OCI-LY7 (cell line): ENCODE measurements at regions not wholly inside any gene's neighbourhood (a gene's known extent, or its start where the extent isn't known, plus 50 kb on each side); places are given as distances from the start of the nearest gene placed in this dataset.

ENCODE experiments used
- BruUV-seq: library from RNA; stranded (reverse); fragments of 400-500 nt; replicated peaks from 2 replicates; lab custom pipeline; 2021; lab: Mats Ljungman, UMichigan
- CTCF ChIA-PET: fragments of 300-600 bp; sonication (Branson Sonifier 250); formaldehyde crosslinking; loops from one replicate; lab custom pipeline; 2022; ENCODE audit warnings: antibody characterized with exemption; ENCODE audit not compliant: unreplicated experiment; lab: Charles Lee
- POLR2A ChIA-PET: fragments of 300-600 bp; sonication (Branson Sonifier 250); formaldehyde crosslinking; loops from one replicate; lab custom pipeline; 2022; ENCODE audit warnings: antibody characterized with exemption; lab: Charles Lee
- DNase-seq: peaks from one replicate; pipeline ENCODE4 v3.0.0-alpha.2; 2015; ENCODE audit warnings: low spot score
- H2AFZ ChIP-seq: fragments of 200-600 bp; sonication (generic), shearing (Covaris generic); 2 replicates; pipeline ENCODE4 v1.6.1; 2014; ENCODE audit warnings: mild to moderate bottlenecking, antibody characterized with exemption, low read length, moderate library complexity
- H3K27ac ChIP-seq: fragments of 200-600 bp; sonication (generic); 2 replicates; pipeline ENCODE4 v1.5.1; 2014; ENCODE audit warnings: mixed run types, low read depth, mild to moderate bottlenecking, moderate library complexity, low read length, inconsistent platforms; ENCODE audit not compliant: poor library complexity, severe bottlenecking
- H3K36me3 ChIP-seq: fragments of 200-600 bp; sonication (generic); 2 replicates; pipeline ENCODE4 v1.6.1; 2014; ENCODE audit warnings: mild to moderate bottlenecking, antibody characterized with exemption, low read length, moderate library complexity, mixed read lengths; ENCODE audit not compliant: insufficient read depth
- H3K4me1 ChIP-seq: fragments of 200-600 bp; sonication (generic); 2 replicates; pipeline ENCODE4 v1.5.1; 2014; ENCODE audit warnings: mild to moderate bottlenecking, low read length; ENCODE audit not compliant: insufficient read depth, poor library complexity, severe bottlenecking
- H3K4me2 ChIP-seq: fragments of 200-600 bp; sonication (generic); 2 replicates; pipeline ENCODE4 v1.6.1; 2014; ENCODE audit warnings: mild to moderate bottlenecking, low read length
- H3K4me3 ChIP-seq: fragments of 200-600 bp; sonication (generic); 2 replicates; pipeline ENCODE4 v1.5.1; 2014; ENCODE audit warnings: mild to moderate bottlenecking, low read depth, low read length; ENCODE audit not compliant: poor library complexity, severe bottlenecking
- H3K79me2 ChIP-seq: fragments of 200-600 bp; sonication (generic); 2 replicates; pipeline ENCODE4 v1.6.1; 2016; ENCODE audit warnings: low read depth, mild to moderate bottlenecking, low read length, moderate library complexity, mixed read lengths; ENCODE audit not compliant: insufficient read depth
- H3K9me2 ChIP-seq: fragments of 200-600 bp; sonication (generic); 2 replicates; pipeline ENCODE4 v1.6.1; 2016; ENCODE audit warnings: mild to moderate bottlenecking, low read length, mixed read lengths; ENCODE audit not compliant: insufficient read depth
- H3K9me3 ChIP-seq: fragments of 200-600 bp; sonication (generic); 2 replicates; pipeline ENCODE4 v1.6.1; 2014; ENCODE audit warnings: mild to moderate bottlenecking, mixed run types, low read length, mixed read lengths
- H4K20me1 ChIP-seq: fragments of 200-600 bp; sonication (generic); 2 replicates; pipeline ENCODE4 v1.6.1; 2014; ENCODE audit warnings: mild to moderate bottlenecking, antibody characterized with exemption, low read length, moderate library complexity, mixed read lengths; ENCODE audit not compliant: insufficient read depth
- EZH2phosphoT487 ChIP-seq: fragments of 200-600 bp; sonication (generic); IDR thresholded peaks from 2 replicates; pipeline ENCODE4 v1.6.1; 2018; ENCODE audit warnings: low read depth, borderline replicate concordance, mild to moderate bottlenecking, mixed run types, antibody characterized with exemption, low read length, moderate library complexity, mixed read lengths
- intact Hi-C: fragments of 100-400 bp; cut with micrococcal nuclease; formaldehyde crosslinking; loops from one replicate; pipeline ENCODE4 v1.10.0; 2022; ENCODE audit not compliant: unreplicated experiment
- TF ChIP-seq, protein P1 (sequence below): fragments of 200-600 bp; sonication (generic); conservative IDR thresholded peaks from 2 replicates; pipeline ENCODE4 v1.5.1; 2014; ENCODE audit warnings: mild to moderate bottlenecking, antibody characterized with exemption, low read length, moderate library complexity, mixed read lengths

DNA sequence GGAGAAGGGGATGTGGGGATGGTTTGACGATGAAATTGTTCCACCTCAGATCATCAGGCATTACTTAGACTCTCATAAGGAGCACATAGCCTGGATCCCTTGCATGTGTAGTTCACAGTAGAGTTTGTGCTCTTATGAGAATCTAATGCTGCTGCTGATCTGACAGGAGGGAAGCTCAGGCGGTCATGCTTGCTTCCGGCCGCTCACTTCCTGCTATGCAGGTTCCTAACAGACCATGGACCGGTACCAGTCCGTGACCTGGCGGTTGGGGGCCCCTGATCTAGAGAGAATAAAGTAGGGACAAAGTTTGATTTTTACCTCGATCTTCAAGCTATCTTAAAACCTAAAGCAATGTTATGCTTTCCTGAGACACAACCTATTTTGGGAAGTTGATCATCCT is 373.8 kb upstream of the ARGLU1 start:
- POLR2A ChIA-PET = interaction anchor here (1.3 kb wide), 1 partner anchor 8 kb away, joined by 4 read pairs; no protein-coding TSS in a partner anchor
- Histone ChIP-seq H3K36me3 (no peaks in the 10 kb centered on the region), H4K20me1 (no peaks in the 10 kb centered on the region), H3K9me2 (no peaks in the 10 kb centered on the region), H3K9me3 (no peaks in the 10 kb centered on the region), H3K79me2 (no peaks in the 10 kb centered on the region), H3K4me2 (no peak overlapping the region), H3K4me3 (no peak overlapping the region), H2AFZ (0 out of 2 replicates have a peak overlapping the region, but pooled peaks have one; percentile 17), H3K4me1 (no peaks in the 10 kb centered on the region), H3K27ac (no peak overlapping the region)
- CTCF ChIA-PET = no interaction called here
- no peak for TF ChIP-seq EZH2phosphoT487
- TF ChIP-seq, protein P1, sequence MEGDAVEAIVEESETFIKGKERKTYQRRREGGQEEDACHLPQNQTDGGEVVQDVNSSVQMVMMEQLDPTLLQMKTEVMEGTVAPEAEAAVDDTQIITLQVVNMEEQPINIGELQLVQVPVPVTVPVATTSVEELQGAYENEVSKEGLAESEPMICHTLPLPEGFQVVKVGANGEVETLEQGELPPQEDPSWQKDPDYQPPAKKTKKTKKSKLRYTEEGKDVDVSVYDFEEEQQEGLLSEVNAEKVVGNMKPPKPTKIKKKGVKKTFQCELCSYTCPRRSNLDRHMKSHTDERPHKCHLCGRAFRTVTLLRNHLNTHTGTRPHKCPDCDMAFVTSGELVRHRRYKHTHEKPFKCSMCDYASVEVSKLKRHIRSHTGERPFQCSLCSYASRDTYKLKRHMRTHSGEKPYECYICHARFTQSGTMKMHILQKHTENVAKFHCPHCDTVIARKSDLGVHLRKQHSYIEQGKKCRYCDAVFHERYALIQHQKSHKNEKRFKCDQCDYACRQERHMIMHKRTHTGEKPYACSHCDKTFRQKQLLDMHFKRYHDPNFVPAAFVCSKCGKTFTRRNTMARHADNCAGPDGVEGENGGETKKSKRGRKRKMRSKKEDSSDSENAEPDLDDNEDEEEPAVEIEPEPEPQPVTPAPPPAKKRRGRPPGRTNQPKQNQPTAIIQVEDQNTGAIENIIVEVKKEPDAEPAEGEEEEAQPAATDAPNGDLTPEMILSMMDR = no peak
- intact Hi-C loops = no loop called here
- no peak for DNase-seq
- BruUV-seq = no TSS peak

DNA sequence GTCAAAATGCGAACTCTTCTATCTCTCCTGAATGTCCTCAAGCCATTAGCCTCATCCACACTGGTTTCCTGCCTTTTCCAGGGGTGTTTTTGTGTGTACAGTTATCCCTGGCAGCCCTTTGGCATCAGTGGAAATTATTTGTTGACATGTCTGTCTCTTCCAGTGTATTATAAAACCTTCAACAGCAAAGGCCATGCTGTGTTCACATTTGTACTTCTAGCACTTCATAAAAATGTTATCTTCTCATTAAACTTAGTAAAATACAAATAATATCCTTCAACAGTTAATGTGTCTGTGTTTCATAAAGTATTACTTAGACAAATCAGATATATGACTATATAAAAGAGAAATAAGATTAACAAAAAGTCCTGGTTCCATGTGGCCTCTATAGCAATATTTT is 359.5 kb upstream of the ARGLU1 start:
- Histone ChIP-seq H3K27ac (no peak overlapping the region), H3K9me3 (no peaks in the 10 kb centered on the region), H4K20me1 (no peaks in the 10 kb centered on the region), H3K4me3 (no peak overlapping the region), H2AFZ (no peak overlapping the region), H3K36me3 (no peaks in the 10 kb centered on the region; the same call in 1 of the 2 replicates), H3K79me2 (no peaks in the 10 kb centered on the region), H3K9me2 (no peaks in the 10 kb centered on the region), H3K4me2 (no peak overlapping the region), H3K4me1 (peaks cover 3% of the 10 kb centered on the region)
- TF ChIP-seq, protein P1 = no peak
- no peak for TF ChIP-seq EZH2phosphoT487
- CTCF ChIA-PET = no interaction called here
- intact Hi-C loops = no loop called here
- BruUV-seq = no TSS peak
- POLR2A ChIA-PET = interaction anchor here (0.8 to 1.3 kb wide), 2 partner anchors 17 to 68 kb away, joined by 3 read pairs; no protein-coding TSS in a partner anchor
- DNase-seq = no peak

DNA sequence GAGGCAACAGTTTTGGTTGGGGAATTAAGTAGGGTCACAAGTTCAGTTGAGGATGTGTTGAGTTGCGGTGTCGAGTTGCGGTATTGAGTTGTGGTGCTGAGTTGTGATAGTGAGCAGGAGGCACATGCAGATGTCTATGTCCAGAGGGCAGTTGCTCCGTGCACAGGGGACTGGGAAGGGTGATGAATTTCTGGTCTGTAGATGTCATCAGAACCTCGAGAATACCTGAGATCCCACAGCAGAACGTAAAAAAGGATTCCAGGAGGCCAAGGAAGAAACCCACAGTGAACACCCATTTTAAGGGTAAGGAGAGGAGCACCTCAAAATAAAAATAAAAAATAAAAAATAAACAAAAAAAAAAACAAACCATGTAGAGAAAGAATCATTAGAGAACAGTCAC is 354.4 kb upstream of the ARGLU1 start:
- Histone ChIP-seq H3K9me2 (no peaks in the 10 kb centered on the region), H3K36me3 (no peaks in the 10 kb centered on the region; the same call in 1 of the 2 replicates), H3K27ac (no peak overlapping the region), H3K4me3 (no peak overlapping the region), H3K4me1 (peaks cover 48% of the 10 kb centered on the region), H3K79me2 (no peaks in the 10 kb centered on the region), H3K9me3 (no peaks in the 10 kb centered on the region), H2AFZ (no peak overlapping the region), H3K4me2 (no peak overlapping the region), H4K20me1 (no peaks in the 10 kb centered on the region)
- CTCF ChIA-PET = no interaction called here
- BruUV-seq = no TSS peak
- POLR2A ChIA-PET = no interaction called here
- intact Hi-C loops = no loop called here
- no peak for DNase-seq
- TF ChIP-seq EZH2phosphoT487 = no peak
- TF ChIP-seq, protein P1 = no peak
